H9 (cell line): ENCODE measurements at regions not wholly inside any gene's neighbourhood (a gene's known extent, or its start where the extent isn't known, plus 50 kb on each side); places are given as distances from the start of the nearest gene placed in this dataset.

Experiments
- DNase-seq: peaks from one replicate; pipeline ENCODE4 v3.0.0-alpha.2; 2017
- H2AFZ ChIP-seq: one replicate; pipeline ENCODE4 v1.6.1; 2013; ENCODE audit warnings: mild to moderate bottlenecking, low read length, control low read depth, moderate library complexity
- H2AK5ac ChIP-seq: 2 replicates; pipeline ENCODE4 v1.6.1; 2013; ENCODE audit warnings: low read length, control low read depth, mixed read lengths; ENCODE audit not compliant: insufficient read length
- H2BK120ac ChIP-seq: one replicate; pipeline ENCODE4 v1.6.1; 2013; ENCODE audit warnings: low read depth, mild to moderate bottlenecking, low read length, control low read depth, inconsistent platforms; ENCODE audit not compliant: poor library complexity, severe bottlenecking
- H2BK12ac ChIP-seq: 2 replicates; pipeline ENCODE4 v1.6.1; 2013; ENCODE audit warnings: low read length, control low read depth, mixed read lengths, low read depth; ENCODE audit not compliant: insufficient read length
- H2BK15ac ChIP-seq: 2 replicates; pipeline ENCODE4 v1.6.1; 2013; ENCODE audit warnings: low read depth, low read length, control low read depth
- H2BK20ac ChIP-seq: one replicate; pipeline ENCODE4 v1.6.1; 2013; ENCODE audit warnings: low read depth, mild to moderate bottlenecking, low read length, control low read depth, inconsistent platforms; ENCODE audit not compliant: poor library complexity, severe bottlenecking
- H2BK5ac ChIP-seq: 2 replicates; pipeline ENCODE4 v1.6.1; 2013; ENCODE audit warnings: low read length, control low read depth, mixed read lengths; ENCODE audit not compliant: insufficient read length
- H3K14ac ChIP-seq: 2 replicates; pipeline ENCODE4 v1.6.1; 2013; ENCODE audit warnings: low read length, control low read depth; ENCODE audit not compliant: insufficient read depth
- H3K18ac ChIP-seq: 2 replicates; pipeline ENCODE4 v1.6.1; 2013; ENCODE audit warnings: low read depth, mild to moderate bottlenecking, mixed read lengths, low read length, control low read depth; ENCODE audit not compliant: insufficient read length
- H3K23ac ChIP-seq: 2 replicates; pipeline ENCODE4 v1.6.1; 2013; ENCODE audit warnings: low read length, control low read depth, mixed read lengths, low read depth; ENCODE audit not compliant: insufficient read length
- H3K23me2 ChIP-seq: 2 replicates; pipeline ENCODE4 v1.6.1; 2013; ENCODE audit warnings: low read depth, mild to moderate bottlenecking, mixed read lengths, low read length, control low read depth; ENCODE audit not compliant: insufficient read length, poor library complexity, severe bottlenecking
- H3K27ac ChIP-seq: 2 replicates; pipeline ENCODE4 v1.5.1; 2013; ENCODE audit warnings: low read length, control low read depth, mixed read lengths, low read depth; ENCODE audit not compliant: insufficient read length
- H3K27me3 ChIP-seq: 2 replicates; pipeline ENCODE4 v1.6.1; 2013; ENCODE audit warnings: low read length, control low read depth, inconsistent platforms; ENCODE audit not compliant: insufficient read depth
- H3K4ac ChIP-seq: 2 replicates; pipeline ENCODE4 v1.6.1; 2013; ENCODE audit warnings: low read depth, mild to moderate bottlenecking, control low read depth, inconsistent platforms, low read length, moderate library complexity
- H3K4me1 ChIP-seq: 2 replicates; pipeline ENCODE4 v1.6.1; 2013; ENCODE audit warnings: low read length, control low read depth, inconsistent platforms; ENCODE audit not compliant: insufficient read depth
- H3K4me2 ChIP-seq: 2 replicates; pipeline ENCODE4 v1.6.1; 2013; ENCODE audit warnings: low read length, control low read depth, mixed read lengths; ENCODE audit not compliant: insufficient read length, insufficient read depth
- H3K56ac ChIP-seq: 2 replicates; pipeline ENCODE4 v1.6.1; 2013; ENCODE audit warnings: low read depth, mild to moderate bottlenecking, mixed read lengths, low read length, control low read depth; ENCODE audit not compliant: insufficient read length
- H3K79me1 ChIP-seq: 2 replicates; pipeline ENCODE4 v1.6.1; 2013; ENCODE audit warnings: low read depth, mild to moderate bottlenecking, moderate library complexity, low read length, control low read depth, inconsistent platforms; ENCODE audit not compliant: insufficient read depth, poor library complexity, severe bottlenecking
- H3K79me2 ChIP-seq: 2 replicates; pipeline ENCODE4 v1.6.1; 2013; ENCODE audit warnings: low read length, control low read depth, inconsistent platforms; ENCODE audit not compliant: insufficient read depth
- H3K9ac ChIP-seq: 2 replicates; pipeline ENCODE4 v1.6.1; 2013; ENCODE audit warnings: low read length, control low read depth, mixed read lengths; ENCODE audit not compliant: insufficient read length; ENCODE audit errors: extremely low read depth
- H3K9me3 ChIP-seq: one replicate; pipeline ENCODE4 v1.6.1; 2013; ENCODE audit warnings: low read depth, low read length, inconsistent platforms; ENCODE audit not compliant: control insufficient read depth
- H3T11ph ChIP-seq: one replicate; pipeline ENCODE4 v1.6.1; 2013; ENCODE audit warnings: mild to moderate bottlenecking, low read length, control low read depth, inconsistent platforms
- H4K20me1 ChIP-seq: one replicate; pipeline ENCODE4 v1.6.1; 2013; ENCODE audit not compliant: control insufficient read depth, insufficient read length, insufficient read depth
- H4K5ac ChIP-seq: 2 replicates; pipeline ENCODE4 v1.6.1; 2013; ENCODE audit warnings: low read depth, mild to moderate bottlenecking, mixed read lengths, low read length, control low read depth; ENCODE audit not compliant: insufficient read length
- H4K8ac ChIP-seq: replicated peaks from 2 replicates; pipeline ENCODE4 v1.6.1; 2013; ENCODE audit warnings: low read length, control low read depth, mixed read lengths, low read depth; ENCODE audit not compliant: insufficient read length
- H4K91ac ChIP-seq: 2 replicates; pipeline ENCODE4 v1.6.1; 2013; ENCODE audit warnings: low read depth, mild to moderate bottlenecking, moderate library complexity, mixed read lengths, low read length, control low read depth; ENCODE audit not compliant: insufficient read length
- H3K27ac Mint-ChIP-seq, 3 experiments: 2 replicates in 2 of 3; 3 replicates in 1 of 3; pipeline ENCODE4 v1.8.0; 2020 to 2021; ENCODE audit warnings: mixed read lengths in 3 of 3, mild to moderate bottlenecking in 1 of 3, moderate library complexity in 1 of 3
- H3K27me3 Mint-ChIP-seq: 2 replicates; pipeline ENCODE4 v1.8.0; 2021; ENCODE audit warnings: low read depth, mild to moderate bottlenecking, moderate library complexity, mixed read lengths
- H3K36me3 Mint-ChIP-seq, 3 experiments: 2 replicates in 2 of 3; 3 replicates in 1 of 3; pipeline ENCODE4 v1.8.0; 2020 to 2021; ENCODE audit warnings: low read depth in 3 of 3, mixed read lengths in 3 of 3; ENCODE audit not compliant: insufficient read depth in 1 of 3
- H3K4me1 Mint-ChIP-seq, 2 experiments: 2 replicates each; pipeline ENCODE4 v1.8.0; 2020; ENCODE audit warnings: mixed read lengths in 2 of 2
- H3K4me3 Mint-ChIP-seq, 2 experiments: 2 replicates in 1 of 2; 3 replicates in 1 of 2; pipeline ENCODE4 v1.8.0; 2020 to 2021; ENCODE audit warnings: mild to moderate bottlenecking in 2 of 2, mixed read lengths in 2 of 2, moderate library complexity in 1 of 2
- H3K9me3 Mint-ChIP-seq, 2 experiments: 2 replicates in 1 of 2; 3 replicates in 1 of 2; pipeline ENCODE4 v1.8.0; 2020; ENCODE audit warnings: mild to moderate bottlenecking in 2 of 2, mixed read lengths in 2 of 2, moderate library complexity in 1 of 2
- CTCF ChIP-seq: fragments of 200-600 bp; sonication (generic); conservative IDR thresholded peaks from 3 replicates; pipeline ENCODE4 v1.8.0; 2021; ENCODE audit warnings: antibody characterized with exemption, mild to moderate bottlenecking
- WGBS: extraction: QIAGEN DNeasy Blood & Tissue Kit; methylation state at CpG from one replicate; pipeline ENCODE4 v1.1.7; 2013; ENCODE audit warnings: missing lambda C conversion rate, low lambda C conversion rate, mixed read lengths; ENCODE audit not compliant: insufficient read length; ENCODE audit errors: extremely low coverage; 5-methylcytosine and 5-hydroxymethylcytosine counted together

GRCh38 chr10:9875353-9875752, 1142.3 kb upstream of the CELF2 start:
- no peak overlapping the region for H3K4me2 ChIP-seq
- no peak overlapping the region for H2BK12ac ChIP-seq
- no peaks in the 10 kb centered on the region for H3K23me2 ChIP-seq
- no peak overlapping the region for H3K18ac ChIP-seq
- no peak overlapping the region for H3K14ac ChIP-seq
- H2AK5ac ChIP-seq, result no peak overlapping the region
- H4K91ac ChIP-seq, result no peak overlapping the region
- H3K4me1 ChIP-seq, result no peaks in the 10 kb centered on the region
- no peak overlapping the region for H2BK15ac ChIP-seq
- H3K79me2 ChIP-seq, result no peaks in the 10 kb centered on the region
- H4K8ac ChIP-seq, result no peak overlapping the region
- Mint-ChIP-seq H3K4me3 (no peak overlapping the region), H3K27ac (no peak overlapping the region), H3K36me3 (no peaks in the 10 kb centered on the region), H3K4me1 (no peaks in the 10 kb centered on the region), H3K27me3 (no peaks in the 10 kb centered on the region), H3K9me3 (no peaks in the 10 kb centered on the region)
- no peak overlapping the region for H2AFZ ChIP-seq
- H2BK120ac ChIP-seq, result no peak overlapping the region
- no peaks in the 10 kb centered on the region for H3K79me1 ChIP-seq
- no peak overlapping the region for H3K23ac ChIP-seq
- H3K9me3 ChIP-seq, result no peaks in the 10 kb centered on the region
- H4K5ac ChIP-seq, result no peak overlapping the region
- WGBS, result no CpG with 5 or more reads among the region's 5 CpGs
- DNase-seq, result no peak
- no peaks in the 10 kb centered on the region for H4K20me1 ChIP-seq
- H3K27ac ChIP-seq, result no peak overlapping the region
- no peak overlapping the region for H2BK20ac ChIP-seq
- no peak overlapping the region for H3K9ac ChIP-seq
- H3K4ac ChIP-seq, result no peak overlapping the region
- no peak overlapping the region for H3T11ph ChIP-seq
- H3K27me3 ChIP-seq, result no peaks in the 10 kb centered on the region
- H2BK5ac ChIP-seq, result no peak overlapping the region
- no peak for TF ChIP-seq CTCF
- no peak overlapping the region for H3K56ac ChIP-seq
